ENCODE measurements at regions not wholly inside any gene's neighbourhood (a gene's known extent, or its start where the extent isn't known, plus 50 kb on each side); places are given as distances from the start of the nearest gene placed in this dataset.

- DNase-seq: no peak
Observed at GRCh38 chr7:94054130-94054529, 50.0 kb upstream of the BET1 start.

GRCh38 chr7:94055963-94056362 is 51.8 kb upstream of the BET1 start:
- no peak for DNase-seq

DNA sequence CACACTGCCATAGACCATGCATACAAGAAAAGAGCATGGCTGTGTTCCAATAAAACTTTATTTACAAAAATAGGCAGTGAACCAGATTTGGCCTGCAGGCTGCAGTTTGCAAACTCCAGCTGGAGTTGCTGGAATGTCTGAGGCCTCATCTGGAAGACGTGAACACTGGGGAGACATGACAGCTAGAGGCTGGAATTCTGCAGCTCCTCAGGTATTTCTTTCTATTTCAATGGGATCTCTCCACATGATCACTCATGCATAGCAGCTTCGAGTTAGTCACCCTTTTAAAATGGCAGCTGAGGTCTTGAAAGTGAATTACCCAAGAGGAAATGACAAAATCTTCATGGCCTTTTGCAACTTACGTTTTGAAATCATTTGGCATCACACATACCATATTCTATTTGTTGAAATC is 52.6 kb upstream of the BET1 start:
- DNase-seq: no peak

- DNase-seq: no peak
Observed at GRCh38 chr7:94057955-94058354, 53.8 kb upstream of the BET1 start.

GRCh38 chr7:94059746-94060145 is 55.6 kb upstream of the BET1 start:
- no peak for DNase-seq

- DNase-seq: no peak
Observed at GRCh38 chr7:94060752-94061151, 56.6 kb upstream of the BET1 start.

GRCh38 chr7:94061326-94061725 is 57.2 kb upstream of the BET1 start:
- DNase-seq: no peak

DNA sequence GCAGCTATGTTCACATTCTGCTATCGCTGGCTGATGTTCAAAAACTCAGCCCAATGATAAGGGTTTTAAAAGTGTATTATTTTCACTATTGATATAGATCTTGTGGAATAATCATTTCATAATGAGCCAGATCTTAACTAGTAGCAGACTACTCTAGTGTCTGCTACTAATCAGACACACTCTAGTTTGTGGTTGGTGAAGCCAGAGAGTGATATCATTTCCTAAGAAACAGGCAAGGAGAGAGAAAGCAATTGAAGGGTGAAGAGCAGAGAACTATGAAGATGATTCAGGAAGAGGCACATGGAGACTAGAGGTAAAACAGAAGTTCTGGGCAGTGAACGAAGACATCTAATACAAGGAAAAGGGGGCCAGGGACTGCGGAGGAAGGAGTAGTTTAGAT is 58.2 kb upstream of the BET1 start:
- DNase-seq: no peak

DNA sequence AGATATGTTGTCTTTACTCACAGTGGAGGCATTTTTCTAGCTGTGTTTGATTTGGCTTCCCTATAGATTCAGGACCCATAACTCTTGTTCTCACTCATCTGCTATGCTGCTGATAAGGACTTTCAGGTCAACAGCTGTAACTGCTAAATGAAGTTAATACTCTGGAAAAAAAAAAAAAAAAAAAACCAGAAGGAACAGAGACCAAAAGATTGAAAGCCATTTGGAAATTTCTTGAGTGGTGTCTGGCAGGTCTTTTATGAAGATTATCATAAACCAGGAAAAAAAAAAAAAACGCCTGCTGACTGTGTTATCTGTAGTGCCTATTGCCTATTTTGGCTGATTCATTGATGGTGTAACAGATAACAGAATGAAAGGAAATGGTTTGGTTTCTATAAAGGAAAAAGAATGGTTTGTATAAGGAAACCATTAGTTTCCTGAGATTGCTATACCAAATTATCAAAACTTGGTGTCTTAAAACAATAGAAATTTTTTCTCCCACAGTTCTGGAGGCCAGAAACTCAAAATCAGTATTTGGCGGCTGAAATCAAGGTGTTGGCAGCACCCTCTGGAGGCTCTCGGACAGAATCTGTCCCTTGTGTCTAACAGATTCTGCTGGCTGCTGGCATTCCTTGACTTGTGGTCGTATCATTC is 60.5 kb upstream of the BET1 start:
- DNase-seq: no peak

DNA sequence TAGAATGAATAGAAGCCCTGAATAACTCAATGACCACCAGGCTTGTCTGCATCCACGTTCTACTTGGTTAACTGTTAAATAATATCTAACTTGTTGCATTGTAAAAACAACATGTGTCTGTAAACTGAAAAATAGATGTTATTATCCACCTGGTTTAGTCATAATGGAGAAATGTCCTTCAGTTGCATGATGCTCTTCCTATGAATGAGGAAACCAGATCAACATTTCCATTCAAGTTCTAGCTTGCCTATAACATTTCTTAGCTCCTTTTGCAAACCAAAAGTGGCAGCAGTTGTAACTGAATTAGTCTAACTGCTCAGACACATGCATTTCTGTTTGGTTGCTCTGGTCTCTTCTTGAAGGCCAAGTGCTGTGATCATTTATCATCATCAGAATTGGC is 62.9 kb upstream of the BET1 start:
- DNase-seq: no peak

- no peak for DNase-seq
Observed at GRCh38 chr7:94067506-94067905, 63.4 kb upstream of the BET1 start.

GRCh38 chr7:94069162-94069739 is 65.1 kb upstream of the BET1 start:
- DNase-seq: no peak

DNA sequence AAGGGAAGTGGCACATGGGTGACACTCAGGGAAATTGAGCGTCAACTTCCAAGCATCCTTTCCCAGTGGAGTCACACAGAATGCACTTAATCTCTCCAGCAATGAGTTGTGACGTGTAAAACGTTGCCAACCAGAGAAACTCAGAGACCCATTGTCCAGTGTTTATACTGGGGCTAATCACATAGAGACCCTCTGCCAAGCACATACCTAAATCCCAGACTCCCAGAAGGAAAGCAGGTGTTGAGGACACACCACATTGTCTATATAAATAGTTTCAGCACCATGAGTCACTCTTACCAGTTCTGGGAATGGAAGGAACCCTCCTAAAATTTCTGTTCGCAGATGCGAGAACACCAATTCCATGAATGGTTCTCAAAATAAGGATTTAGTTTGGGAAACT is 76.4 kb upstream of the BET1 start:
- no peak for DNase-seq

- no peak for DNase-seq
Observed at GRCh38 chr7:94082126-94082525, 78.0 kb upstream of the BET1 start.

DNA sequence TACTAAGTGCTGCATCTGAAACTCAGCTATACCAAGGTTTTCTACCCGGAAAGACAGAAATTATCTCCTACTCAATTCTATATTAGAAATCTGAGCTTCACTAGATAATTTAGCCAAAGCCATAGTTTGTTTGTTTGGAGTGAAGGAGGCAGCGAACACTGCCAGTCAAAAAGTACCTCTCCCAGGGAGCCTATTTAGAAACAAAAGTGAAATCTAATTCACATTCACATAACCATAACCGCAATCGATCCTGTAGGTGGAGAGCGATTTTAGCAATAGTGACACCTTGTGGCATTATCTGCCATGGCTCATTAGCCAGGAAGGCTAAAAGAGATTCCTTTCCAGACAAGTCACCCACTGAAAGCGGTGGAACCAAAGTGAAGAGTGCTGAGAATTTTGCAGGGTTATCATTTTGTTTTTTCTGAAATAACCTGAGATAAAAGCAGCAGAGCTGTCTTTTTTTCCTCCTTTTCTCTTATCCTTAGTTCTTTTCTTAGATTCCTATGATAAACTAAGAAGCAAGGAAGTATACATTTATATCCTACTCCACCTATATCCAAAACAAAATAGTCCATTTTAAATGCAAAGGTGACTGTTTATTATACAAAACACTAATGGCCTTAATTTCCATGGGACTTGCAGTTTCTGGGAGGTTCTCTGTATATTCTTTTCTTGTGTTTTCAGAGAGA is 83.7 kb upstream of the BET1 start:
- peak; percentile 46 for DNase-seq

- no peak for DNase-seq
Observed at GRCh38 chr7:94088560-94088959, 84.4 kb upstream of the BET1 start.

DNA sequence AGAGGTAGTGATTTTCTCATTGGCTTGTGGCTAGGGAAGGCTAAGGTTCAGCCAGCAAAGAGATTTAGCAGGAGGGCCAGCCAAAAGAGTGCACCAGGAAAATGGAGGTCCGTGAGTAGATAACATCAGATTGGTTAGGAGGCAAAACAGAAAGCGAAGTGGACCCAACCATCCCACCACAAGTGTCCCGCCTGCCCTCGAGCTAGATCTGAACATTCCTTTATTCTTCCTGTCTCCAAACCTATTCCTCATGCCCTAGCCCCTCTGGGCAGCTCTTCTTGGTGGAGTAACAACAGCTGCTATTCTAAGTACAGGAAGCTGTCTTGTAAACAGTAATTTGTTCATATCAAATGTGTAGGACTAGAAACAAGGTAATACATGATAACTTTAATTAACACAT is 85.7 kb upstream of the BET1 start:
- DNase-seq: no peak

DNA sequence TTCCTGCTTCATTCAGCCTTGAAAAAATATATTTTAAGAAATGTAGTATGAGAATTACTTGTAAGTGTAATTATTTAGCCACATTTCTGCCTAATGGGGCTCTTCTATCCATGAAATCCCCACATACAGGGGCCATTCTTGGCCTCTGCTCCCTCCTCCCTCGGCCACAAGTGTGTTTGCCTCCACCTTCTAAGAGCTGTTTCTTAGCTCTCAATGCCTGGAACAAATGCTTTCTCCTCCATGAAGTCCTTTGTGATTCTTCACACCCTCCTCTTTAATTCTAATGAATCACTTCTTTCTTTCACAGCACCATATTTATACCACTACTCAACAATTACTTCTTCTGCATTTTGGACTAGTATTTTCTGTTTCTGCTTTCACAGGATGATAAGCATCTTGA is 88.8 kb upstream of the BET1 start:
- DNase-seq: no peak

DNA sequence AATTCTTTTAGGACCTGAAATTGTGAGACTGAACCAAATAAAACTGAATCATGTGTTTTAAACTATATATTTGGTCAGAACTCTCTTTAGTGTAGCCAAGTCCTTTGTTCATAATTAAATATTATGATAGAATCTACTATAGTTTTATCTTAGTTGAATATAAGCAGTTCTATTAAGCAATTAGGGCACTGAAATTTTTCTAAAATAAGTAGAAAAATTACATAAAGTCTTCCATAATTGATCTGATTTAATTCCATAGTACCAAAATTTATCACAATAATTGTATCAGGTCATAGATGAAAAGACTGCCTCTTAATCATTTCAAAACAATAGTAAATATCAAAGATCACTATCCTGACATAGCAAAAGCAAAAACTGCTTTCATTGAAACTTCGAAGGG is 90.1 kb upstream of the BET1 start:
- no peak for DNase-seq

GRCh38 chr7:94095316-94096009 is 91.3 kb upstream of the BET1 start:
- no peak for DNase-seq

- no peak for DNase-seq
Observed at GRCh38 chr7:94099679-94100078, 95.5 kb upstream of the BET1 start.

DNA sequence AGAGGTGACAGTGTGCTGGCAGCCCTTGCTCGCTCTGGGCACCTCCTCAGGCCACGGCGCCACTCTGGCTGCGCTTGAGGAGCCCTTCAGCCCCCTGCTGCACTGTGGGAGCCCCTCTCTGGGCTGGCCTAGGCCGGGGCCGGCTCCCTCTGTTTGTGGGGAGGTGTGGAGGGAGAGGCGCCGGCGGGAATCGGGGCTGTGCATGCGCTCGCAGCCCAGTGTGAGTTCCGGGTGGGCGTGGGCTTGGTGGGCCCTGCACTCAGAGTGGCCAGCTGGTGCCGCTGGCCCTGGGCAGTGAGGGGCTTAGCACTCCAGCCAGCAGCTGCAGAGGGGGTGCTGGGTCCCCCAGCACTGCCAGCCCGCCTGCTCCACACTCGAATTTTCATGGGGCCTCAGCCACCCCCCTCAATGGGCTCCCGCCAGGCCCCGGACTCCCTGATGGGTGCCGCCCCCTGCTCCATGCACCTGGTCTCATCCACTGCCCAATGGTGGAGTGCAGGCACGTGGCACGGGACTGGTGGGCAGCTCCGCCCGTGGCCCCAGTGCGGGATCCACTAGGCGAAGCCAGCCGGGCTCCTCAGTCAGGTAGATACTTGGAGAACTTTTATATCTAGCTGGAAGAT is 96.7 kb upstream of the BET1 start:
- DNase-seq: no peak

- DNase-seq: no peak
Observed at GRCh38 chr7:94104301-94104700, 100.1 kb upstream of the BET1 start.

DNA sequence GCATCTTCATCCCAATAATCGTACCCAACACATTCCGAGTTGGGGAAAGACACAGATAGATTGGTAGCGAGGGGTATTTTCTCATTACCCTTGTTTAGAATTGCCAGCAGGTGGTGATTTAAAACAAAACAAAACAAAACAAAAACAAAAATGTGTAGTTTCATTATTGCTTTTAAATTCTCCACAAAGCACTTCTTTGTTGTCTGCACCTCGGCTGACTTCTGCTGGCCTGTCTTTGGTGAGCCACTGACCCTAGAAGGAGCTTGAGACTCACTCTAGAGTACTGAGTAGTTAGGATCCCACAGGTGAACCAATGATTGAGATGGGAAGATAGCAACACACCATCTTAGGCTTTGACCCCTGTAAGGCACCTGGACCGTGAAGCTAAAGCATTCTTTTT is 105.4 kb upstream of the BET1 start:
- DNase-seq: no peak
